Trophoblast cell (in vitro differentiated cells and primary cell): ENCODE measurements at regions not wholly inside any gene's neighbourhood (a gene's known extent, or its start where the extent isn't known, plus 50 kb on each side); places are given as distances from the start of the nearest gene placed in this dataset.
"Not testable (repeated sequence)": the region's sequence is repeated elsewhere in the genome, so short reads cannot be mapped to it uniquely, and the experiment has no call there.

Experiments
- DNase-seq, 2 donors: peaks; one replicate each; pipeline ENCODE4 v3.0.0-alpha.2; 2016
- H2AFZ ChIP-seq: 2 replicates; pipeline ENCODE4 v1.6.1; 2013; ENCODE audit warnings: low read length, moderate library complexity, mild to moderate bottlenecking; ENCODE audit not compliant: insufficient read depth, poor library complexity
- H2AK5ac ChIP-seq: 2 replicates; pipeline ENCODE4 v1.6.1; 2013; ENCODE audit warnings: mild to moderate bottlenecking, low read length
- H2BK120ac ChIP-seq: 2 replicates; pipeline ENCODE4 v1.6.1; 2013; ENCODE audit warnings: low read length, mild to moderate bottlenecking, moderate library complexity; ENCODE audit not compliant: insufficient read depth, poor library complexity
- H2BK12ac ChIP-seq: 2 replicates; pipeline ENCODE4 v1.6.1; 2013; ENCODE audit warnings: mild to moderate bottlenecking, low read length, moderate library complexity
- H2BK5ac ChIP-seq: 2 replicates; pipeline ENCODE4 v1.6.1; 2013; ENCODE audit warnings: low read length, low read depth, moderate library complexity, mild to moderate bottlenecking; ENCODE audit not compliant: poor library complexity
- H3K14ac ChIP-seq: 2 replicates; pipeline ENCODE4 v1.6.1; 2013; ENCODE audit warnings: mild to moderate bottlenecking, low read length
- H3K18ac ChIP-seq: 2 replicates; pipeline ENCODE4 v1.6.1; 2013; ENCODE audit warnings: mild to moderate bottlenecking, low read length
- H3K23ac ChIP-seq: 2 replicates; pipeline ENCODE4 v1.6.1; 2013; ENCODE audit warnings: low read length
- H3K27ac ChIP-seq: 2 replicates; pipeline ENCODE4 v1.5.1; 2013; ENCODE audit warnings: low read depth, mild to moderate bottlenecking, inconsistent platforms, low read length, moderate library complexity
- H3K27me3 ChIP-seq: 2 replicates; pipeline ENCODE4 v1.6.1; 2013; ENCODE audit warnings: inconsistent platforms, mild to moderate bottlenecking, low read length, moderate library complexity; ENCODE audit not compliant: insufficient read depth
- H3K36me3 ChIP-seq, 2 experiments: 1 replicate in 1 of 2; 2 replicates in 1 of 2; pipeline ENCODE4 v1.6.1; 2013; ENCODE audit warnings: low read length in 2 of 2, mild to moderate bottlenecking in 2 of 2, moderate library complexity in 1 of 2; ENCODE audit not compliant: insufficient read depth in 2 of 2, control insufficient read depth in 1 of 2
- H3K4ac ChIP-seq: 2 replicates; pipeline ENCODE4 v1.6.1; 2013; ENCODE audit warnings: low read depth, mild to moderate bottlenecking, low read length, moderate library complexity
- H3K4me1 ChIP-seq, 2 experiments: 1 replicate in 1 of 2; 2 replicates in 1 of 2; pipeline ENCODE4 v1.6.1; 2013; ENCODE audit warnings: low read length in 2 of 2, mild to moderate bottlenecking in 2 of 2, moderate library complexity in 1 of 2; ENCODE audit not compliant: insufficient read depth in 2 of 2, control insufficient read depth in 1 of 2
- H3K4me2 ChIP-seq: 2 replicates; pipeline ENCODE4 v1.6.1; 2013; ENCODE audit warnings: inconsistent platforms, mild to moderate bottlenecking, low read length, moderate library complexity
- H3K4me3 ChIP-seq: 2 replicates; pipeline ENCODE4 v1.5.1; 2013; ENCODE audit warnings: mild to moderate bottlenecking, low read depth, low read length, inconsistent platforms
- H3K79me1 ChIP-seq: one replicate; pipeline ENCODE4 v1.6.1; 2013; ENCODE audit warnings: low read length
- H3K79me2 ChIP-seq: 2 replicates; pipeline ENCODE4 v1.6.1; 2013; ENCODE audit warnings: low read length, mild to moderate bottlenecking; ENCODE audit not compliant: control insufficient read depth, insufficient read depth, poor library complexity
- H3K9ac ChIP-seq: 2 replicates; pipeline ENCODE4 v1.6.1; 2013; ENCODE audit warnings: mild to moderate bottlenecking, low read length
- H3K9me3 ChIP-seq: 2 replicates; pipeline ENCODE4 v1.6.1; 2013; ENCODE audit warnings: low read depth, mild to moderate bottlenecking, control low read depth, inconsistent platforms, low read length; ENCODE audit not compliant: insufficient read depth
- H4K12ac ChIP-seq: 2 replicates; pipeline ENCODE4 v1.6.1; 2013; ENCODE audit warnings: low read depth, mild to moderate bottlenecking, low read length, moderate library complexity
- H4K8ac ChIP-seq: 2 replicates; pipeline ENCODE4 v1.6.1; 2013; ENCODE audit warnings: low read depth, mild to moderate bottlenecking, low read length, moderate library complexity
- H4K91ac ChIP-seq: one replicate; pipeline ENCODE4 v1.6.1; 2013; ENCODE audit warnings: low read depth, mild to moderate bottlenecking, low read length, moderate library complexity
- WGBS: extraction: QIAGEN DNeasy Blood & Tissue Kit; methylation state at CpG from one replicate; pipeline ENCODE4 v1.1.7; 2013; ENCODE audit warnings: missing lambda C conversion rate; ENCODE audit not compliant: insufficient read length, insufficient coverage; ENCODE audit errors: extremely low coverage; 5-methylcytosine and 5-hydroxymethylcytosine counted together

DNA sequence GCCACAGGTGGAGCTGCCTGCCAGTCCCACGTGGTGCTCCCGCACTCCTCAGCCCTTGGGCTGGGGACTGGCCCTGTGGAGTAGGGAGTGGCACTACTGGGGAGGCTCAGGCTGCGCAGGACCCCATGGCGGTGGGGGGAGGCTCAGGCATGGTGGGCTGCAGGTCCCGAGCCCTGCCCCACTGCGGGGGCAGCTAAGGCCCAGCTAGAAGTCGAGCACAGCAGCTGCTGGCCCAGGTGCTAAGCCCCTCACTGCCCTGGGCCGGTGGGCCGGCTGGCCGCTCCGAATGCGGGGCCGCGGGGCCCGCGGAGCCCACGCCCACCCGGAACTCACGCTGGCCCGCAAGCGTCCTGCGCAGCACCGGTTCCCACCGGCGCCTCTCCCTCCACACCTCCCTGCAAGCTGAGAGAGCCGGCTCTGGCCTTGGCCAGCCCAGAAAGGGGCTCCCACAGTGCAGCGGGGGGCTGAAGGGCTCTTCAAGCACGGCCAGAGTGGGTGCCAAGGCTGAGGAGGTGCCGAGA, 76.5 kb upstream of the RGS1 start:
- peak overlapping the region; percentile 62 for H4K12ac ChIP-seq
- WGBS, result no CpG with 5 or more reads among the region's 29 CpGs
- not testable (repeated sequence) for H3K4me3 ChIP-seq, H4K91ac ChIP-seq, DNase-seq, H2BK12ac ChIP-seq, H3K9ac ChIP-seq, H3K4ac ChIP-seq, H4K8ac ChIP-seq, H2AK5ac ChIP-seq, H3K14ac ChIP-seq, H3K23ac ChIP-seq, H3K27ac ChIP-seq, H2AFZ ChIP-seq, H3K4me1 ChIP-seq, H3K18ac ChIP-seq, H3K79me1 ChIP-seq, H2BK5ac ChIP-seq, H3K27me3 ChIP-seq, H3K79me2 ChIP-seq, H3K4me2 ChIP-seq, H2BK120ac ChIP-seq, H3K9me3 ChIP-seq, H3K36me3 ChIP-seq

DNA sequence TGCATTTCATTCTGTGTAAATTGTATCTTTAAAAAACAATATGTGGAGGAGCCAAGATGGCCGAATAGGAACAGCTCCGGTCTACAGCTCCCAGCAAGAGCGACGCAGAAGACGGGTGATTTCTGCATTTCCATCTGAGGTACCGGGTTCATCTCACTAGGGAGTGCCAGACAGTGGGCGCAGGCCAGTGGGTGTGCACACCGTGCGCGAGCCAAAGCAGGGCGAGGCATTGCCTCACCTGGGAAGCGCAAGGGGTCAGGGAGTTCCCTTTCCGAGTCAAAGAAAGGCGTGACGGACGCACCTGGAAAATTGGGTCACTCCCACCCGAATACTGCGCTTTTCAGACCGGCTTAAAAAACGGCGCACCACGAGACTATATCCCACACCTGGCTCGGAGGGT, 75.0 kb upstream of the RGS1 start:
- no CpG with 5 or more reads among the region's 23 CpGs for WGBS
- not testable (repeated sequence) for H3K79me1 ChIP-seq, H3K79me2 ChIP-seq, H3K4me3 ChIP-seq, H3K23ac ChIP-seq, H2BK12ac ChIP-seq, H3K36me3 ChIP-seq, H3K27me3 ChIP-seq, H3K9ac ChIP-seq, H3K4me2 ChIP-seq, H3K14ac ChIP-seq, H3K18ac ChIP-seq, H2AFZ ChIP-seq, H4K8ac ChIP-seq, H3K4ac ChIP-seq, H3K4me1 ChIP-seq, H4K12ac ChIP-seq, DNase-seq, H3K27ac ChIP-seq, H2BK120ac ChIP-seq, H2BK5ac ChIP-seq, H3K9me3 ChIP-seq, H4K91ac ChIP-seq, H2AK5ac ChIP-seq

DNA sequence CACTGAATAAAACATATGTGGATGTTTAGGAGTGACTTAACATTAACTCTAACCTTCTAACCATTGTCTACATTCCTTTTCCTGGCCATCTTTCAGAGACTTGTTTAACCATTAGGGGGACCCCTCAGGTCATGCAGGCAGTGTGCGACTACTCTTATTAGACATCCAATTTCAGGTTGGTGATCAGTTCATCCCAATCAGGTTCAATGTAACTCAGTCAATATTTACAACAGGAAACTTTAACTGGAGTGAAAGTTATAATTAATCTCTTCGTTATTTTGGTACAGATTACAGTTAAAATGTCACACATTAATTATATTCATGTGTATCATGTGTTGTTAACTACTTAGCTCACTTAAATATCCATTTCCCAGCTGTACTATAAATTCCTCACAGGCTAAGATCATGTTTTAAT, 68.8 kb upstream of the RGS1 start:
- Histone ChIP-seq H2BK120ac (no peak overlapping the region), H3K4me2 (no peak overlapping the region), H3K79me1 (no peaks in the 10 kb centered on the region), H3K18ac (no peak overlapping the region), H3K27me3 (no peaks in the 10 kb centered on the region), H3K4ac (no peak overlapping the region), H3K14ac (no peak overlapping the region), H3K79me2 (no peaks in the 10 kb centered on the region), H2AK5ac (no peak overlapping the region), H2AFZ (no peak overlapping the region), H4K12ac (no peak overlapping the region), H3K9me3 (no peaks in the 10 kb centered on the region), H3K9ac (no peak overlapping the region), H4K91ac (no peak overlapping the region), H2BK5ac (no peak overlapping the region), H3K27ac (no peak overlapping the region), H3K4me3 (no peak overlapping the region), H4K8ac (no peak overlapping the region), H3K4me1 (no peaks in the 10 kb centered on the region), H3K36me3 (no peaks in the 10 kb centered on the region), H3K23ac (no peak overlapping the region), H2BK12ac (no peak overlapping the region)
- no peak for DNase-seq
- no CpG with 5 or more reads among the region's 2 CpGs for WGBS

DNA sequence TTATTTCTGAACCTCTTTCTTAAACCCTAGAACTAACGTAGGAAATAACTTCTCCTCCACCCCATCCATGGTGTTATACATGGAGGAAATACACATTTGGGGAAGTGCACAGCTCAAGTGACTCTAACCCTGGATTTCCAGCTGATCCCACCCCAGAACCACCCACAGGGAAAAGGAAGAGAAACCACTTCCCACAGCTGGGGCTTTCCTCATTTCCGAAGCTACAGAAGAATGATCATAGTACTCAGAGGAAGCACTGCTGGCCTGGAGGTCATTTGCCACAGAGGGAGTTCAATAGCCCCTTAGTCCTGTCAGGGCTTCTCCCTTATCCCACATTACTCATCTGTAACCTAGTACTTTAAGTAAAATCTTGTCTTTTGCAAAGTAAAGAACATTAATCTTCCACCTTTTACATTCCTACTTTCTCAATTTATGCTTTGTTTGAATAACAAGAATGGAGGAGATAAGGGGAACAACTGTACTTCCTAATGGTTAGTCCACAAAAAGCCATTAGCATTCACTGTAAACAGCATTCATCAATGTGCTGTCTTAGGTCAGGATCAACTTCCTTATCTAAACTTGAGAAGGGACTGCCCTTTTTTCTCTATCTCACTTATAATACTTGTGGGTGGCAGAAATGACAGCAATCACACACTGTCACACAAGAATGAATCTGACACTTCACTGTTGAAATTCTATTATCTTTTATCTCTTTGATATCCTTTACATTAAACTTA, 63.0 kb upstream of the RGS1 start:
- no CpG with 5 or more reads among the region's 2 CpGs for WGBS
- H4K91ac ChIP-seq, result no peak overlapping the region

More for the DNA sequence above, 63.0 kb upstream of the RGS1 start:
- Histone ChIP-seq H3K9ac (no peak overlapping the region), H2AK5ac (no peak overlapping the region), H3K4me2 (no peak overlapping the region), H3K4me3 (no peak overlapping the region), H3K4me1 (peaks cover 0 to under 1% of the 10 kb centered on the region in 2 experiments), H2AFZ (no peak overlapping the region), H3K23ac (no peak overlapping the region), H3K27me3 (no peaks in the 10 kb centered on the region), H4K12ac (no peak overlapping the region), H3K9me3 (no peaks in the 10 kb centered on the region), H3K4ac (no peak overlapping the region), H3K36me3 (no peaks in the 10 kb centered on the region), H3K79me1 (no peaks in the 10 kb centered on the region), H4K8ac (no peak overlapping the region), H3K79me2 (no peaks in the 10 kb centered on the region), H2BK120ac (no peak overlapping the region), H2BK12ac (no peak overlapping the region), H3K14ac (no peak overlapping the region), H3K18ac (no peak overlapping the region), H3K27ac (no peak overlapping the region), H2BK5ac (no peak overlapping the region)
- peak in 1 of 2 donors; percentile 33 for DNase-seq
